IMR-90 (cell line): ENCODE measurements at regions not wholly inside any gene's neighbourhood (a gene's known extent, or its start where the extent isn't known, plus 50 kb on each side); places are given as distances from the start of the nearest gene placed in this dataset.

Source experiments
- BHLHE40 ChIP-seq: fragments of 150-350 bp; IDR thresholded peaks from 2 replicates; pipeline ENCODE4 v1.6.1; 2016; ENCODE audit warnings: mild to moderate bottlenecking, low read depth, low read length
- CHD1 ChIP-seq: IDR thresholded peaks from 2 replicates; pipeline ENCODE4 v1.6.1; 2012; ENCODE audit warnings: low read depth, low read length, improper control_type of control experiment
- CTCF ChIP-seq: conservative IDR thresholded peaks from 2 replicates; pipeline ENCODE4 v1.5.1; 2012; ENCODE audit warnings: mild to moderate bottlenecking, low read depth, low read length, improper control_type of control experiment
- MXI1 ChIP-seq: IDR thresholded peaks from 2 replicates; pipeline ENCODE4 v1.6.1; 2012; ENCODE audit warnings: low read depth, mild to moderate bottlenecking, low read length, moderate library complexity, borderline replicate concordance
- NFE2L2 ChIP-seq: fragments of 150-350 bp; IDR thresholded peaks from 2 replicates; pipeline ENCODE4 v1.6.1; 2016; ENCODE audit warnings: low read depth, mild to moderate bottlenecking, low read length
- POLR2A ChIP-seq: IDR thresholded peaks from 2 replicates; pipeline ENCODE4 v1.6.1; 2012; ENCODE audit warnings: mild to moderate bottlenecking, low read depth, low read length

- TF ChIP-seq NFE2L2 (no peak), BHLHE40 (no peak), POLR2A (no peak), CHD1 (no peak), CTCF (no peak), MXI1 (no peak)
Measured at GRCh38 chr1:5142389-5142788, 488.0 kb downstream of the AJAP1 start.
